ENCODE measurements at regions not wholly inside any gene's neighbourhood (a gene's known extent, or its start where the extent isn't known, plus 50 kb on each side); places are given as distances from the start of the nearest gene placed in this dataset.

- Mint-ChIP-seq H3K27me3 (ENCODE audit: low read depth) (no peaks in the 10 kb centered on the region), H3K36me3 (ENCODE audit: insufficient read depth in 2 of 2) (no peaks in the 10 kb centered on the region), H3K27ac (no peak overlapping the region), H3K4me3 (no peak overlapping the region), H3K9me3 (peaks cover 0 to 2% of the 10 kb centered on the region in 2 donors), H3K4me1 (ENCODE audit: low read depth) (peaks cover 32% of the 10 kb centered on the region)
- no peak for DNase-seq
- ATAC-seq (replicated peaks in 1 of 2), result no peak
Observed at GRCh38 chr6:44701637-44702101, 314.2 kb downstream of the CDC5L start.

- no peak for ATAC-seq (replicated peaks in 1 of 2)
- H3K27me3 Mint-ChIP-seq (ENCODE audit: low read depth), result no peaks in the 10 kb centered on the region
- H3K36me3 Mint-ChIP-seq (ENCODE audit: insufficient read depth in 2 of 2), result peaks cover 0 to under 1% of the 10 kb centered on the region in 2 donors
- DNase-seq, result no peak
- H3K27ac Mint-ChIP-seq, result peak overlapping the region; percentile 31
- H3K4me1 Mint-ChIP-seq (ENCODE audit: low read depth), result peaks cover 32% of the 10 kb centered on the region
- peaks cover 0 to 2% of the 10 kb centered on the region in 2 donors for H3K9me3 Mint-ChIP-seq
- H3K4me3 Mint-ChIP-seq, result peak overlapping the region in 1 of 2 donors; percentile 1
Observed at GRCh38 chr6:44702292-44702691, 314.8 kb downstream of the CDC5L start.

GRCh38 chr6:44704240-44705150, 317.0 kb downstream of the CDC5L start:
- peak; percentile 55 to 71 for DNase-seq

DNA sequence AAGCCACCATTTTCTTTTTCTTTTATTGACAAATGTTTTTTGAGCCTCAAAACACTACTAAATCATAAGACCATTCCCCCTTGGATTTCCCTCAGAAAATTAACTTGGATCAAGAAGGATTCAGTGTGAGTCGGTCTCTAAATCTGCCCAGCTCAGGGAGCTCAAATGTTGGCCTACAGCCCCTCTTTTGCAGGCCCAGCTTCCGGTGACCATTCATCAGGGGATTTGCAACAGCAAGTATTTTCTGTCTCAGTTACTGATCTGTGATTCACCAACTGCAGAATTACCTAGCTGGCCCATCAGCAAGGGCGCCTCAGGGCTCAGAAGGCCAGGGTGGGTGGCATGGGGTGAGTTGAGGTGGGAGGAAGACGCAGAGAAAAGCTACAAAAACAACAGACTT, 318.1 kb downstream of the CDC5L start:
- Mint-ChIP-seq H3K27me3 (ENCODE audit: low read depth) (no peaks in the 10 kb centered on the region), H3K27ac (no peak overlapping the region), H3K4me1 (ENCODE audit: low read depth) (peaks cover 42% of the 10 kb centered on the region), H3K4me3 (no peak overlapping the region), H3K9me3 (peaks cover 5 to 7% of the 10 kb centered on the region in 2 donors), H3K36me3 (ENCODE audit: insufficient read depth in 2 of 2) (peaks cover 6 to 7% of the 10 kb centered on the region in 2 donors)
- DNase-seq, result no peak
- no peak for ATAC-seq (replicated peaks in 1 of 2)

More at GRCh38 chr6:44704240-44705150, 317.0 kb downstream of the CDC5L start:
- H3K9me3 Mint-ChIP-seq, result peaks cover 5 to 7% of the 10 kb centered on the region in 2 donors
- peaks cover 6 to 7% of the 10 kb centered on the region in 2 donors for H3K36me3 Mint-ChIP-seq (ENCODE audit: insufficient read depth in 2 of 2)
- H3K27ac Mint-ChIP-seq, result peak overlapping the region; percentile 87
- peak overlapping the region; percentile 14 to 20 for H3K4me3 Mint-ChIP-seq
- peaks cover 42% of the 10 kb centered on the region for H3K4me1 Mint-ChIP-seq (ENCODE audit: low read depth)
- no peaks in the 10 kb centered on the region for H3K27me3 Mint-ChIP-seq (ENCODE audit: low read depth)
- ATAC-seq (replicated peaks in 1 of 2), result peak; percentile 87 to 89

DNA sequence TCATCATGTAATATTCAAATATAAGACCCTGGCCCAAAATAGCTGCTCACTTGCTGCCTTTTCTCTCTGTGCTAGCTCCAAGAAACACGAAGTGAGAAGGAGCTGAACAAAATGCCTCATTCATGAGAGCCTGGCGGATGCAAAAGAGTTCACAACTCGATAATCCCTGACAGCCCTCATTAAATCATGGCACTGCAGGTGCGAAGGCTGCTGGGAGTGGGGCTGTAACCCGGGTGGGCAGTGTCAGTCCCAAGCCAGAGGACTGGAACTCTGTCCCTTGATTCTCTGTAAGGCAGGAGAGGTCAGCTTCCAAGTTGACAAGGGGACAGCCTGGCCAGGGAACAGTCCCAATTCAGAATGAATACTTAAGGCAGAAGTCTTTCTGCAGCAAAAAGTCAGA, 318.5 kb downstream of the CDC5L start:
- Mint-ChIP-seq H3K27me3 (ENCODE audit: low read depth) (no peaks in the 10 kb centered on the region), H3K27ac (no peak overlapping the region), H3K4me1 (ENCODE audit: low read depth) (peaks cover 41% of the 10 kb centered on the region), H3K4me3 (no peak overlapping the region), H3K36me3 (ENCODE audit: insufficient read depth in 2 of 2) (peaks cover 6 to 7% of the 10 kb centered on the region in 2 donors), H3K9me3 (peaks cover 5 to 7% of the 10 kb centered on the region in 2 donors)
- DNase-seq (no peak), ATAC-seq (replicated peaks in 1 of 2) (no peak)

- H3K27me3 Mint-ChIP-seq (ENCODE audit: low read depth), result no peaks in the 10 kb centered on the region
- ATAC-seq (replicated peaks in 1 of 2) (no peak), DNase-seq (no peak)
- peaks cover 5 to 7% of the 10 kb centered on the region in 2 donors for H3K9me3 Mint-ChIP-seq
- H3K4me1 Mint-ChIP-seq (ENCODE audit: low read depth), result peaks cover 25% of the 10 kb centered on the region
- H3K27ac Mint-ChIP-seq, result no peak overlapping the region
- no peak overlapping the region for H3K4me3 Mint-ChIP-seq
- H3K36me3 Mint-ChIP-seq (ENCODE audit: insufficient read depth in 2 of 2), result peaks cover 6 to 7% of the 10 kb centered on the region in 2 donors
Observed at GRCh38 chr6:44708208-44708607, 320.7 kb downstream of the CDC5L start.

GRCh38 chr6:44712353-44713111, 325.0 kb downstream of the CDC5L start:
- ATAC-seq (replicated peaks in 1 of 2) (no peak), DNase-seq (no peak)
- Mint-ChIP-seq H3K4me1 (ENCODE audit: low read depth) (peaks cover 10% of the 10 kb centered on the region), H3K27me3 (ENCODE audit: low read depth) (no peaks in the 10 kb centered on the region), H3K27ac (no peak overlapping the region), H3K9me3 (peaks cover 3 to 7% of the 10 kb centered on the region in 2 donors), H3K4me3 (no peak overlapping the region), H3K36me3 (ENCODE audit: insufficient read depth in 2 of 2) (peaks cover 4 to 7% of the 10 kb centered on the region in 2 donors)

- no peak overlapping the region for H3K4me3 Mint-ChIP-seq
- H3K27me3 Mint-ChIP-seq (ENCODE audit: low read depth), result no peaks in the 10 kb centered on the region
Observed at GRCh38 chr6:44715188-44715587, 327.7 kb downstream of the CDC5L start.

GRCh38 chr6:44715925-44716324, 328.4 kb downstream of the CDC5L start:
- no peaks in the 10 kb centered on the region for H3K9me3 Mint-ChIP-seq
- H3K36me3 Mint-ChIP-seq (ENCODE audit: insufficient read depth in 2 of 2), result no peaks in the 10 kb centered on the region
- DNase-seq (no peak), ATAC-seq (replicated peaks in 1 of 2) (no peak)
- H3K27me3 Mint-ChIP-seq (ENCODE audit: low read depth), result no peaks in the 10 kb centered on the region
- H3K27ac Mint-ChIP-seq, result no peak overlapping the region
- H3K4me1 Mint-ChIP-seq (ENCODE audit: low read depth), result no peaks in the 10 kb centered on the region
- no peak overlapping the region for H3K4me3 Mint-ChIP-seq

More at GRCh38 chr6:44715188-44715587, 327.7 kb downstream of the CDC5L start:
- Mint-ChIP-seq H3K36me3 (ENCODE audit: insufficient read depth in 2 of 2) (no peaks in the 10 kb centered on the region), H3K4me1 (ENCODE audit: low read depth) (no peaks in the 10 kb centered on the region), H3K9me3 (no peaks in the 10 kb centered on the region), H3K27ac (no peak overlapping the region)
- DNase-seq (no peak), ATAC-seq (replicated peaks in 1 of 2) (no peak)

DNA sequence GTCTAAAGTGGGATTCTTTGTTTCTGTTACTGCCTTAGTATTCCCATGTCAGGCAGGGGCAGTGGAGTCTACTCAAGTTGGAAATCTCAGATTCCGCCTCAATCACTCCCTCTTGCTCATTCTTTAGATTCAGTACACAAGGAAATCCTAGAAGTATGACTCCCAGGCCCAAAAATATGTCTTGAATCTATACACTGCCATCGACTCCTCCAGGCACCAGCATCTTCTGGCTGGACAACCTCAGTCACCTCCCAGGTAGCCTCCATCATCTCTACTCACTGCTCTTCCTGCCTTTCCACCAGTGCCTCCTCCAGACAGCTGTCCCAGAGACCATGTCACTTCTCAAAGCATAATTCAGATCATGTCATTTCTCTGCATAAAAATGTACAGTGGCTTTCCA, 329.9 kb downstream of the CDC5L start:
- Mint-ChIP-seq H3K36me3 (ENCODE audit: insufficient read depth in 2 of 2) (no peaks in the 10 kb centered on the region), H3K27ac (no peak overlapping the region), H3K9me3 (no peaks in the 10 kb centered on the region), H3K27me3 (ENCODE audit: low read depth) (no peaks in the 10 kb centered on the region), H3K4me1 (ENCODE audit: low read depth) (no peaks in the 10 kb centered on the region), H3K4me3 (no peak overlapping the region)
- DNase-seq (no peak), ATAC-seq (replicated peaks in 1 of 2) (no peak)

GRCh38 chr6:44721954-44722578, 334.6 kb downstream of the CDC5L start:
- H3K4me1 Mint-ChIP-seq (ENCODE audit: low read depth), result no peaks in the 10 kb centered on the region
- no peaks in the 10 kb centered on the region for H3K36me3 Mint-ChIP-seq (ENCODE audit: insufficient read depth in 2 of 2)
- no peak overlapping the region for H3K4me3 Mint-ChIP-seq
- no peaks in the 10 kb centered on the region for H3K9me3 Mint-ChIP-seq
- DNase-seq (no peak), ATAC-seq (replicated peaks in 1 of 2) (no peak)
- peak overlapping the region; percentile 18 for H3K27ac Mint-ChIP-seq
- no peaks in the 10 kb centered on the region for H3K27me3 Mint-ChIP-seq (ENCODE audit: low read depth)

GRCh38 chr6:44722736-44723135, 335.2 kb downstream of the CDC5L start:
- DNase-seq (no peak), ATAC-seq (replicated peaks in 1 of 2) (no peak)
- Mint-ChIP-seq H3K27me3 (ENCODE audit: low read depth) (no peaks in the 10 kb centered on the region), H3K27ac (peak overlapping the region; percentile 18), H3K4me3 (no peak overlapping the region), H3K36me3 (ENCODE audit: insufficient read depth in 2 of 2) (no peaks in the 10 kb centered on the region), H3K4me1 (ENCODE audit: low read depth) (no peaks in the 10 kb centered on the region), H3K9me3 (no peaks in the 10 kb centered on the region)
